Upper lobe of left lung (tissue), 4 donors: ENCODE measurements at regions not wholly inside any gene's neighbourhood (a gene's known extent, or its start where the extent isn't known, plus 50 kb on each side); places are given as distances from the start of the nearest gene placed in this dataset.

Source experiments
- CTCF ChIP-seq, 6 experiments: fragments of 450-650 bp in 4 of 6; fragments of 200-600 bp in 2 of 6; sonication (generic) in 2 of 6; IDR thresholded peaks; one replicate each; pipeline ENCODE4 v1.5.1; 2016 to 2019; ENCODE audit warnings: antibody characterized with exemption in 6 of 6
- POLR2A ChIP-seq, 4 donors: fragments of 450-650 bp; IDR thresholded peaks; one replicate each; pipeline ENCODE4 v1.5.1; 2016 to 2017; ENCODE audit warnings: antibody characterized with exemption in 4 of 4, mild to moderate bottlenecking in 2 of 4

- TF ChIP-seq POLR2A (IDR thresholded peaks at IDR 0.05) (no peak), CTCF (IDR thresholded peaks at IDR 0.05) (no peak)
These were observed 529.9 kb upstream of the KLHL29 start for GRCh38 chr2:22855081-22855480.
